Brain microvascular endothelial cell (primary cell): ENCODE measurements at regions not wholly inside any gene's neighbourhood (a gene's known extent, or its start where the extent isn't known, plus 50 kb on each side); places are given as distances from the start of the nearest gene placed in this dataset.

Experiments used
- DNase-seq: peaks from one replicate; pipeline ENCODE4 v3.0.0-alpha.2; 2020
- H3K27ac ChIP-seq: fragments of 250-450 bp; sonication (Bioruptor Pico); 2 replicates; pipeline ENCODE4 v1.5.1; 2020; ENCODE audit warnings: mild to moderate bottlenecking, moderate library complexity
- H3K27me3 ChIP-seq: fragments of 250-450 bp; sonication (Bioruptor Pico); replicated peaks from 2 replicates; pipeline ENCODE4 v1.5.1; 2020; ENCODE audit warnings: mild to moderate bottlenecking
- H3K36me3 ChIP-seq: fragments of 250-450 bp; sonication (Bioruptor Pico); replicated peaks from 2 replicates; pipeline ENCODE4 v1.5.1; 2020; ENCODE audit warnings: mild to moderate bottlenecking
- H3K4me3 ChIP-seq: 2 replicates; pipeline ENCODE4 v1.5.1; 2011; ENCODE audit warnings: low read depth, mild to moderate bottlenecking, control low read depth, low read length, moderate library complexity
- in situ Hi-C: cut with HindIII; loops from 2 replicates; pipeline ENCODE4 v1.10.0; 2017; ENCODE audit warnings: low sequenced_read_pairs, low pct_ligation_motif_present
- TF ChIP-seq, protein P1 (sequence below): IDR thresholded peaks from 2 replicates; pipeline ENCODE4 v1.5.1; 2011; ENCODE audit warnings: low read depth, mild to moderate bottlenecking, moderate library complexity, low read length, control low read depth, inconsistent platforms; ENCODE audit errors: missing control alignments

GRCh38 chr2:226179010-226179409 is 620.6 kb downstream of the IRS1 start:
- Histone ChIP-seq H3K27ac (no peak overlapping the region), H3K4me3 (no peak overlapping the region), H3K27me3 (no peaks in the 10 kb centered on the region), H3K36me3 (no peaks in the 10 kb centered on the region)
- in situ Hi-C loops = no loop called here
- no peak for DNase-seq
- TF ChIP-seq, protein P1, sequence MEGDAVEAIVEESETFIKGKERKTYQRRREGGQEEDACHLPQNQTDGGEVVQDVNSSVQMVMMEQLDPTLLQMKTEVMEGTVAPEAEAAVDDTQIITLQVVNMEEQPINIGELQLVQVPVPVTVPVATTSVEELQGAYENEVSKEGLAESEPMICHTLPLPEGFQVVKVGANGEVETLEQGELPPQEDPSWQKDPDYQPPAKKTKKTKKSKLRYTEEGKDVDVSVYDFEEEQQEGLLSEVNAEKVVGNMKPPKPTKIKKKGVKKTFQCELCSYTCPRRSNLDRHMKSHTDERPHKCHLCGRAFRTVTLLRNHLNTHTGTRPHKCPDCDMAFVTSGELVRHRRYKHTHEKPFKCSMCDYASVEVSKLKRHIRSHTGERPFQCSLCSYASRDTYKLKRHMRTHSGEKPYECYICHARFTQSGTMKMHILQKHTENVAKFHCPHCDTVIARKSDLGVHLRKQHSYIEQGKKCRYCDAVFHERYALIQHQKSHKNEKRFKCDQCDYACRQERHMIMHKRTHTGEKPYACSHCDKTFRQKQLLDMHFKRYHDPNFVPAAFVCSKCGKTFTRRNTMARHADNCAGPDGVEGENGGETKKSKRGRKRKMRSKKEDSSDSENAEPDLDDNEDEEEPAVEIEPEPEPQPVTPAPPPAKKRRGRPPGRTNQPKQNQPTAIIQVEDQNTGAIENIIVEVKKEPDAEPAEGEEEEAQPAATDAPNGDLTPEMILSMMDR = no peak

- Histone ChIP-seq H3K27me3 (no peaks in the 10 kb centered on the region), H3K4me3 (no peak overlapping the region), H3K27ac (no peak overlapping the region), H3K36me3 (no peaks in the 10 kb centered on the region)
- DNase-seq = no peak
- in situ Hi-C loops = no loop called here
- TF ChIP-seq, protein P1 = no peak
Measured at GRCh38 chr2:226176283-226176984, 623.2 kb downstream of the IRS1 start.

DNA sequence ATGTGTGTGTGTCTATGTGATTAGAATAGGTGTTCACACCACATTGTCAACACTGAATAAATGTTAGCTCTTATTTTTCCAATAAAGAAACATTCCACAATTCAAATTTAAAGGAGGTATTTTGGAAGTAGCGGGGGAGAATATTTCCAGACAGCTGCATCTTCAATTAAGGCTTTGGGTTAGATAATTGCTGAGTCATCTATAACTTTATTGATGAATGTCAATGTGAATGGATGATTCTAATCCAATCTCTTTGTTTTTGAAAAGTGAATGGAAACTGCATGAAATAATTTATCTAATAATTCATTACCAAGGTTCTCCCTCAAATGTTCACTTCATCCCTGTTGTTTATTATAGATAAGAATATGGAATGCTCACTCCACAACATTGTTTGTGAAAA is 625.2 kb downstream of the IRS1 start:
- Histone ChIP-seq H3K4me3 (no peak overlapping the region), H3K27me3 (no peaks in the 10 kb centered on the region), H3K27ac (no peak overlapping the region), H3K36me3 (no peaks in the 10 kb centered on the region)
- TF ChIP-seq, protein P1 = no peak
- DNase-seq = no peak
- in situ Hi-C loops = no loop called here

- no peak overlapping the region for H3K4me3 ChIP-seq
- in situ Hi-C loops = no loop called here
- no peak overlapping the region for H3K27ac ChIP-seq
- TF ChIP-seq, protein P1 = no peak
- no peak for DNase-seq
- H3K36me3 ChIP-seq = no peaks in the 10 kb centered on the region
- H3K27me3 ChIP-seq = no peaks in the 10 kb centered on the region
Measured at GRCh38 chr2:226172939-226173338, 626.7 kb downstream of the IRS1 start.

GRCh38 chr2:226172309-226172708 is 627.3 kb downstream of the IRS1 start:
- in situ Hi-C loops = no loop called here
- Histone ChIP-seq H3K27ac (no peak overlapping the region), H3K36me3 (no peaks in the 10 kb centered on the region), H3K4me3 (no peak overlapping the region), H3K27me3 (no peaks in the 10 kb centered on the region)
- TF ChIP-seq, protein P1 = no peak
- DNase-seq = no peak
